Mesothelial cell of epicardium (in vitro differentiated cells): ENCODE measurements at regions not wholly inside any gene's neighbourhood (a gene's known extent, or its start where the extent isn't known, plus 50 kb on each side); places are given as distances from the start of the nearest gene placed in this dataset.

ENCODE experiments used
- DNase-seq, 2 experiments: peaks; one replicate each; pipeline ENCODE4 v3.0.0; 2021; ENCODE audit warnings: low spot score in 2 of 2; ENCODE audit not compliant: unreplicated experiment in 2 of 2
- H3K27ac Mint-ChIP-seq: 2 replicates; pipeline ENCODE4 v1.8.0; 2021; ENCODE audit warnings: mixed read lengths
- H3K27me3 Mint-ChIP-seq: 2 replicates; pipeline ENCODE4 v1.8.0; 2021; ENCODE audit warnings: low read depth, mixed read lengths
- H3K36me3 Mint-ChIP-seq: 2 replicates; pipeline ENCODE4 v1.8.0; 2021; ENCODE audit warnings: mixed read lengths
- H3K4me1 Mint-ChIP-seq: 2 replicates; pipeline ENCODE4 v1.8.0; 2021; ENCODE audit warnings: mixed read lengths
- H3K4me3 Mint-ChIP-seq: 2 replicates; pipeline ENCODE4 v1.8.0; 2021; ENCODE audit warnings: mild to moderate bottlenecking, moderate library complexity, mixed read lengths
- H3K9me3 Mint-ChIP-seq: 2 replicates; pipeline ENCODE4 v1.8.0; 2021; ENCODE audit warnings: mixed read lengths
- CTCF ChIP-seq: fragments of 200-600 bp; sonication (generic); IDR thresholded peaks from one replicate; pipeline ENCODE4 v1.5.0; 2021; ENCODE audit warnings: antibody characterized with exemption; ENCODE audit not compliant: unreplicated experiment

GRCh38 chr5:28027851-28028250 is 989.5 kb upstream of the CDH9 start:
- DNase-seq, result no peak
- TF ChIP-seq CTCF, result no peak
- Mint-ChIP-seq H3K4me3 (no peak overlapping the region), H3K27ac (no peak overlapping the region), H3K4me1 (no peaks in the 10 kb centered on the region), H3K9me3 (peaks cover 58% of the 10 kb centered on the region), H3K27me3 (no peaks in the 10 kb centered on the region), H3K36me3 (peaks cover 4% of the 10 kb centered on the region)

GRCh38 chr5:28017178-28017577 is 978.8 kb upstream of the CDH9 start:
- Mint-ChIP-seq H3K4me3 (no peak overlapping the region), H3K4me1 (no peaks in the 10 kb centered on the region), H3K27ac (no peak overlapping the region), H3K9me3 (peaks cover 69% of the 10 kb centered on the region), H3K36me3 (peaks cover 25% of the 10 kb centered on the region), H3K27me3 (no peaks in the 10 kb centered on the region)
- no peak for TF ChIP-seq CTCF
- no peak for DNase-seq

- Mint-ChIP-seq H3K4me3 (no peak overlapping the region), H3K27me3 (no peaks in the 10 kb centered on the region), H3K9me3 (peaks cover 81% of the 10 kb centered on the region), H3K36me3 (peaks cover 37% of the 10 kb centered on the region), H3K27ac (no peak overlapping the region), H3K4me1 (no peaks in the 10 kb centered on the region)
- DNase-seq, result no peak
- peak; percentile 49 for TF ChIP-seq CTCF
These were observed 976.4 kb upstream of the CDH9 start for GRCh38 chr5:28014779-28015178.

DNA sequence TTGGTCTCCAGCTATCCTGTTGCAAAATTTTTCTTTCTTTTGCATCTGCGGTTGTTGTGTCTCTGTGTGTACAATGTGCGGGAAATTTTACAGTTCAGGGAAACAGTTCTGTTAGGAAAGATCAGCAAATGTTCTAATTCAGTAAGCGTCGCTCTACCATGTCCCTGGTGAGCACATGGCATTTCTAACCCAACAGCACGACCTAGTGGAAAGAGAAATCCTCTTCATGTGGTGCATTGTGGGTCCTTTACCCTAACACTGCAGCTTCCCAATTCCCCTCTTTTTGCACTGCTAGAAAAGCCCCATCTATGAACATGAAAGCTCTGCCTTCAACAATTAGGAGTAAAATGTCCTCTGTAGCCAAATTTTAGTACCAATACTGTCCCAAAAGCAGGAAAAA is 974.2 kb upstream of the CDH9 start:
- peaks cover 83% of the 10 kb centered on the region for H3K9me3 Mint-ChIP-seq
- no peak for TF ChIP-seq CTCF
- H3K4me1 Mint-ChIP-seq, result no peaks in the 10 kb centered on the region
- H3K36me3 Mint-ChIP-seq, result peaks cover 35% of the 10 kb centered on the region
- H3K4me3 Mint-ChIP-seq, result no peak overlapping the region
- DNase-seq, result no peak
- H3K27ac Mint-ChIP-seq, result no peak overlapping the region
- no peaks in the 10 kb centered on the region for H3K27me3 Mint-ChIP-seq

DNA sequence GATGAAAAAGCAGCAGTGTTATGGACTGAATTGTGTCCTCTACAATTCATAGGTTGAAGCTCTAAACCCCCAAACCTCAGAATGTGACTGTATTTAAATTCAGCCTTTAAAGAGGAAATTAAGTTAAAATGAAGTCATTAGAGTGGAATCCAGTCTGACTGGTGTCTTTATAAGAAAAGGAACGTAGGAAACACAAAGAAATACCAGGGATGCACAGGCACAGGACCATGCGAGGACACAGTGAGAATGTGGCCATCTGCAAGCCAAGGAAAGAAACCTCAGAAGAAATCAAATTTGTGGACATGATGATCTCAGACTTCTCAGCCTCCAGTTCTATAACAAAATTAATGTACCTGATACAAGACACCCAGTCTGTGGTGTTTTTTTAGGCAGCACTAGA is 971.2 kb upstream of the CDH9 start:
- Mint-ChIP-seq H3K27me3 (no peaks in the 10 kb centered on the region), H3K36me3 (peaks cover 20% of the 10 kb centered on the region), H3K27ac (no peak overlapping the region), H3K4me3 (no peak overlapping the region), H3K9me3 (peaks cover 72% of the 10 kb centered on the region), H3K4me1 (no peaks in the 10 kb centered on the region)
- no peak for DNase-seq
- TF ChIP-seq CTCF, result no peak

GRCh38 chr5:27996665-27997064 is 958.3 kb upstream of the CDH9 start:
- H3K9me3 Mint-ChIP-seq, result peaks cover 38% of the 10 kb centered on the region
- no peaks in the 10 kb centered on the region for H3K4me1 Mint-ChIP-seq
- TF ChIP-seq CTCF, result no peak
- H3K27ac Mint-ChIP-seq, result no peak overlapping the region
- H3K27me3 Mint-ChIP-seq, result no peaks in the 10 kb centered on the region
- H3K36me3 Mint-ChIP-seq, result no peaks in the 10 kb centered on the region
- no peak for DNase-seq
- no peak overlapping the region for H3K4me3 Mint-ChIP-seq
